ENCODE measurements at regions not wholly inside any gene's neighbourhood (a gene's known extent, or its start where the extent isn't known, plus 50 kb on each side); places are given as distances from the start of the nearest gene placed in this dataset.

- H3K4me2 ChIP-seq (replicated peaks; ENCODE audit: low read depth, low read length, poor library complexity, severe bottlenecking) = peak overlapping the region; percentile 80
- H2AFZ ChIP-seq (ENCODE audit: insufficient read depth, low read depth, low read length, poor library complexity, severe bottlenecking) = no peak overlapping the region
- ChIA-PET CTCF (interaction anchor here (0.8 to 11.2 kb wide), 15 partner anchors 10 to 122 kb away, joined by 3 to 209 read pairs (median 3); partner anchors contain the start of gene IL6), POLR2A (interaction anchor here (1.3 to 1.8 kb wide), 2 partner anchors 63 to 66 kb away, joined by 4 to 6 read pairs; partner anchors contain the start of gene IL6)
- Mint-ChIP-seq H3K27ac (peak overlapping the region; percentile 92), H3K4me3 (peak overlapping the region; percentile 71), H3K4me1 (peaks cover 78% of the 10 kb centered on the region), H3K9me3 (ENCODE audit: insufficient read depth) (no peaks in the 10 kb centered on the region), H3K27me3 (no peaks in the 10 kb centered on the region)
- ATAC-seq (ENCODE audit: low read depth) (no peak), DNase-seq (peak; percentile 56)
- H3K4me3 ChIP-seq (ENCODE audit: control extremely low read depth in 1 of 5, extremely low read depth in 1 of 5, insufficient read depth in 1 of 5, low read depth in 2 of 5, low read length in 4 of 5) = peak overlapping the region; percentile 38 to 56 (median 44)
- peaks cover 0 to 6% (median 0%) of the 10 kb centered on the region in 3 donors for H3K9me3 ChIP-seq (ENCODE audit: control extremely low read depth in 1 of 3, control insufficient read depth in 2 of 3, insufficient read depth in 1 of 3, low read length in 2 of 3)
- peaks cover 60% of the 10 kb centered on the region for H3K79me2 ChIP-seq (ENCODE audit: control insufficient read depth, insufficient read depth, low read length)
- intact Hi-C loops (cut with micrococcal nuclease) = no loop called here
- peak overlapping the region; percentile 79 for H3K9ac ChIP-seq (ENCODE audit: low read length)
- H3K27ac ChIP-seq (ENCODE audit: low read length in 2 of 2) = peak overlapping the region; percentile 99 to 100
- 69% methylated on average over 3 of the region's 3 CpGs for WGBS (ENCODE audit: insufficient coverage)
- no peaks in the 10 kb centered on the region for H3K27me3 ChIP-seq (replicated peaks in 1 of 4; ENCODE audit: control extremely low read depth in 1 of 4, control insufficient read depth in 3 of 4, insufficient read depth in 4 of 4, low read length in 3 of 4)
- H3K4me1 ChIP-seq (ENCODE audit: control insufficient read depth in 2 of 2, insufficient read depth in 2 of 2, low read length in 2 of 2) = peaks cover 79 to 84% of the 10 kb centered on the region in 2 donors
- peak; percentile 51 for TF ChIP-seq CTCF (IDR thresholded peaks at IDR 0.05)
- no peak for TF ChIP-seq EZH2 (IDR thresholded peaks at IDR 0.05; ENCODE audit: borderline replicate concordance, insufficient read depth, low read depth, low read length, poor library complexity, severe bottlenecking)
- H4K20me1 ChIP-seq (ENCODE audit: control insufficient read depth, insufficient read depth, low read length, poor library complexity, severe bottlenecking) = no peaks in the 10 kb centered on the region
- H3K36me3 ChIP-seq (replicated peaks in 1 of 2; ENCODE audit: control extremely low read depth in 1 of 2, control insufficient read depth in 1 of 2, extremely low read depth in 1 of 2, insufficient read depth in 2 of 2, low read length in 1 of 2) = peaks cover 0 to 6% of the 10 kb centered on the region in 2 experiments
These were observed 66.3 kb upstream of the IL6 start for GRCh38 chr7:22660732-22661131.

GRCh38 chr7:22660293-22660692, 66.7 kb upstream of the IL6 start:
- intact Hi-C loops (cut with micrococcal nuclease) = no loop called here
- no peak for TF ChIP-seq CTCF (IDR thresholded peaks at IDR 0.05)
- no peak for TF ChIP-seq EZH2 (IDR thresholded peaks at IDR 0.05; ENCODE audit: borderline replicate concordance, insufficient read depth, low read depth, low read length, poor library complexity, severe bottlenecking)
- no peaks in the 10 kb centered on the region for H3K27me3 Mint-ChIP-seq
- peaks cover 79 to 84% of the 10 kb centered on the region in 2 donors for H3K4me1 ChIP-seq (ENCODE audit: control insufficient read depth in 2 of 2, insufficient read depth in 2 of 2, low read length in 2 of 2)
- peak overlapping the region; percentile 92 for H3K27ac Mint-ChIP-seq
- peak overlapping the region; percentile 80 for H3K4me2 ChIP-seq (replicated peaks; ENCODE audit: low read depth, low read length, poor library complexity, severe bottlenecking)
- H3K9ac ChIP-seq (ENCODE audit: low read length) = peak overlapping the region; percentile 79
- H3K4me3 ChIP-seq (ENCODE audit: control extremely low read depth in 1 of 5, extremely low read depth in 1 of 5, insufficient read depth in 1 of 5, low read depth in 2 of 5, low read length in 4 of 5) = peak overlapping the region in 4 of 5 experiments; percentile 40 to 56 (median 44)
- ATAC-seq (ENCODE audit: low read depth) (no peak), DNase-seq (no peak)
- no CpG with 5 or more reads among the region's 1 CpG for WGBS (ENCODE audit: insufficient coverage)
- peak overlapping the region; percentile 71 for H3K4me3 Mint-ChIP-seq
- no peaks in the 10 kb centered on the region for H4K20me1 ChIP-seq (ENCODE audit: control insufficient read depth, insufficient read depth, low read length, poor library complexity, severe bottlenecking)
- H3K4me1 Mint-ChIP-seq = peaks cover 76% of the 10 kb centered on the region
- H3K36me3 ChIP-seq (replicated peaks in 1 of 2; ENCODE audit: control extremely low read depth in 1 of 2, control insufficient read depth in 1 of 2, extremely low read depth in 1 of 2, insufficient read depth in 2 of 2, low read length in 1 of 2) = peaks cover 0 to 6% of the 10 kb centered on the region in 2 experiments
- ChIA-PET POLR2A (interaction anchor here (0.6 to 1.8 kb wide), 3 partner anchors 15 to 66 kb away, joined by 4 to 6 read pairs (median 5); partner anchors contain the start of gene IL6), CTCF (interaction anchor here (0.8 to 11.2 kb wide), 14 partner anchors 10 to 123 kb away, joined by 3 to 209 read pairs (median 4); partner anchors contain the start of gene IL6)
- peak overlapping the region; percentile 99 to 100 for H3K27ac ChIP-seq (ENCODE audit: low read length in 2 of 2)
- H3K9me3 Mint-ChIP-seq (ENCODE audit: insufficient read depth) = no peaks in the 10 kb centered on the region
- no peaks in the 10 kb centered on the region for H3K27me3 ChIP-seq (replicated peaks in 1 of 4; ENCODE audit: control extremely low read depth in 1 of 4, control insufficient read depth in 3 of 4, insufficient read depth in 4 of 4, low read length in 3 of 4)
- no peak overlapping the region for H2AFZ ChIP-seq (ENCODE audit: insufficient read depth, low read depth, low read length, poor library complexity, severe bottlenecking)
- peaks cover 0 to 6% (median 0%) of the 10 kb centered on the region in 3 donors for H3K9me3 ChIP-seq (ENCODE audit: control extremely low read depth in 1 of 3, control insufficient read depth in 2 of 3, insufficient read depth in 1 of 3, low read length in 2 of 3)
- H3K79me2 ChIP-seq (ENCODE audit: control insufficient read depth, insufficient read depth, low read length) = peaks cover 64% of the 10 kb centered on the region

Data from B cell (primary cell).